GM12878 (cell line): ENCODE measurements at regions not wholly inside any gene's neighbourhood (a gene's known extent, or its start where the extent isn't known, plus 50 kb on each side); places are given as distances from the start of the nearest gene placed in this dataset.

Source experiments
- MAX ChIP-seq: IDR thresholded peaks from 2 replicates; pipeline ENCODE4 v1.6.1; 2012; ENCODE audit warnings: low read depth, low read length, improper control_type of control experiment
- TCF7 ChIP-seq: IDR thresholded peaks from 2 replicates; pipeline ENCODE4 v1.6.1; 2014; ENCODE audit warnings: antibody characterized with exemption, borderline replicate concordance

GRCh38 chr9:120310035-120310434 lies 269.9 kb downstream of the CDK5RAP2 start:
- no peak for TF ChIP-seq MAX
- no peak for TF ChIP-seq TCF7
